Activated T-cell treated with anti-CD3 and anti-CD28 coated beads, Interleukin-2, amount 50 U/mL, for 72 hours (primary cell): ENCODE measurements at regions not wholly inside any gene's neighbourhood (a gene's known extent, or its start where the extent isn't known, plus 50 kb on each side); places are given as distances from the start of the nearest gene placed in this dataset.

Experiments used
- ATAC-seq, 2 donors: fragments of 150-1000 bp; cut with Tn5 transposase; replicated peaks in 1 of 2; 2 replicates each; pipeline ENCODE4 v1.10.0; 2021; ENCODE audit warnings: moderate library complexity in 2 of 2, mild to moderate bottlenecking in 1 of 2
- DNase-seq, 2 donors: peaks; one replicate each; pipeline ENCODE4 v3.0.0; 2021 to 2022; ENCODE audit warnings: mixed read lengths in 1 of 2
- H3K27ac Mint-ChIP-seq: one replicate; pipeline ENCODE4 v1.8.0; 2022; ENCODE audit warnings: mild to moderate bottlenecking, moderate library complexity, mixed read lengths
- H3K27me3 Mint-ChIP-seq: one replicate; pipeline ENCODE4 v1.8.0; 2022; ENCODE audit warnings: low read depth, mixed read lengths
- H3K36me3 Mint-ChIP-seq, 2 donors: one replicate each; pipeline ENCODE4 v1.8.0; 2022; ENCODE audit warnings: mixed read lengths in 2 of 2, mild to moderate bottlenecking in 1 of 2; ENCODE audit not compliant: insufficient read depth in 2 of 2
- H3K4me1 Mint-ChIP-seq: one replicate; pipeline ENCODE4 v1.8.0; 2022; ENCODE audit warnings: low read depth, mixed read lengths
- H3K4me3 Mint-ChIP-seq, 2 donors: one replicate each; pipeline ENCODE4 v1.8.0; 2022; ENCODE audit warnings: mild to moderate bottlenecking in 2 of 2, mixed read lengths in 2 of 2, moderate library complexity in 2 of 2
- H3K9me3 Mint-ChIP-seq, 2 donors: one replicate each; pipeline ENCODE4 v1.8.0; 2022; ENCODE audit warnings: mixed read lengths in 2 of 2

GRCh38 chr7:55641273-55641691 lies 69.0 kb upstream of the VOPP1 start:
- ATAC-seq (peak; percentile 89), DNase-seq (peak; percentile 26 to 45)
- H3K4me3 Mint-ChIP-seq = peak overlapping the region in 1 of 2 donors; percentile 22
- H3K36me3 Mint-ChIP-seq = peaks cover 1 to 2% of the 10 kb centered on the region in 2 donors
- H3K27ac Mint-ChIP-seq = peak overlapping the region; percentile 93
- H3K9me3 Mint-ChIP-seq = peaks cover 0 to 3% of the 10 kb centered on the region in 2 donors
- no peaks in the 10 kb centered on the region for H3K27me3 Mint-ChIP-seq
- peaks cover 12% of the 10 kb centered on the region for H3K4me1 Mint-ChIP-seq

- Mint-ChIP-seq H3K27ac (no peak overlapping the region), H3K27me3 (no peaks in the 10 kb centered on the region), H3K4me1 (peaks cover 12% of the 10 kb centered on the region), H3K4me3 (no peak overlapping the region), H3K9me3 (peaks cover 0 to 3% of the 10 kb centered on the region in 2 donors), H3K36me3 (peaks cover 1 to 2% of the 10 kb centered on the region in 2 donors)
- no peak for DNase-seq
- ATAC-seq = no peak
Observed at GRCh38 chr7:55639640-55640039, 67.3 kb upstream of the VOPP1 start.

- Mint-ChIP-seq H3K4me3 (no peak overlapping the region), H3K4me1 (no peaks in the 10 kb centered on the region), H3K9me3 (peaks cover 0 to 3% of the 10 kb centered on the region in 2 donors), H3K27me3 (peaks cover 29% of the 10 kb centered on the region), H3K27ac (no peak overlapping the region), H3K36me3 (peaks cover 2 to 6% of the 10 kb centered on the region in 2 donors)
- DNase-seq = no peak
- no peak for ATAC-seq
Observed at GRCh38 chr7:55629051-55629677, 56.9 kb upstream of the VOPP1 start.

DNA sequence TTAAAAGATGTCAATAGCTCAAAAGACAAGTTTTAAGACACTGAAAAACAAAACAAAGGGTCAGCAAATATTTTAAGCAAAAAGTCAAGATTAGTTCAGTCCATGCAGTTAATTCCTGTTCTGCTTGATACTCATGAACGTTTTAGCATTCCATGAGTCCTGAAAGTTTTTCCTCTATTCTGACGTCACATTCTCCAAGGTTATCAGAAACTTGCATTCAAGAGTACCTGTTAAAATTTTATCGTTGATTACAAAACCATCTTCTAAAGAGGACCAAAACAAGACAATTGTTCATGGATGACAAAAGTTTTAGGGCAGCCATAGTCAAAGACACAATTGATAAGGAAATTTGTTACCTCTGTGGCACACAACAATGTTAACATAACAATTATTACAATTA lies 52.5 kb upstream of the VOPP1 start:
- peaks cover 0 to 3% of the 10 kb centered on the region in 2 donors for H3K9me3 Mint-ChIP-seq
- H3K4me1 Mint-ChIP-seq = no peaks in the 10 kb centered on the region
- no peak overlapping the region for H3K27ac Mint-ChIP-seq
- peaks cover 20% of the 10 kb centered on the region for H3K27me3 Mint-ChIP-seq
- H3K4me3 Mint-ChIP-seq = no peak overlapping the region
- peaks cover 2 to 8% of the 10 kb centered on the region in 2 donors for H3K36me3 Mint-ChIP-seq
- DNase-seq = no peak
- ATAC-seq = no peak

DNA sequence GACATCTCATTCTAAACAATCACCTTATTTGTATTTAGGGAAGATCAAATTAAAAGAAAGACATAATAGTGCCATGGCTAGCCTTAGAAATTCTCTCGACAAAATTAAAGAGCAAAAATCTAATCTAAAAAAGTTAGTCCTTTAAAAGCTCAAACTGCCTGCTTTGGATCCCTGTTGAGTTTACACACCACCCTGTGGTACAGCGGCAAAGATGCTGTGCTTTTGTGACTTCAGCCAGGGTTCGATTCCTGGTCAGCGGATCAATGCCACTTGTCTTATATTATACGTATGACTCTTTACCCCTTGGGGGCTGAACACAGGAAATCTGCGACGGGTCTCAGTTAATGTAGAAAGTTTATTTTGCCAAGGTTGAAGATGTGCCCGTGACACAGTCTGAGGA lies 51.3 kb upstream of the VOPP1 start:
- H3K27ac Mint-ChIP-seq = no peak overlapping the region

DNA sequence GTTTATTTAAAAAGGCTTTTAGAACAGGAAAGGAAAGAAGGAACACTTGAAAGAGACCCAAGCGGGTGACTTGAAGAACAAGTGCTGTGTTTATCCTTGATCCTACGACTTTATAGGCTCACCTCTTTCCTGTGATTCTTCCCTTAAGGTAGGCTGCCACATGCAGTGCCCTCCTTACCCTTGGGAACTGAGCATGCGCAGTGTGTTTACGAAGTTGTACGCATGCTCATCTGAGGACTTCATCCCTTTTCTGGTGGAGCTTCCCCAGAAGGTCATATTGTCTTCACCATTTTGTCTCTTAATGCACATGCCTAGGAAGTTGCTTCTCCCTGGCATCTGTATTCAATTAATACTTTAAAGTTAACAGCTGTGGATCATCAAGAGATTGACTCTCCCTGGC lies 49.9 kb upstream of the VOPP1 start:
- H3K9me3 Mint-ChIP-seq = peaks cover 5 to 6% of the 10 kb centered on the region in 2 donors
- no peaks in the 10 kb centered on the region for H3K4me1 Mint-ChIP-seq
- ATAC-seq (no peak), DNase-seq (no peak)
- H3K27ac Mint-ChIP-seq = no peak overlapping the region
- H3K36me3 Mint-ChIP-seq = peaks cover 6 to 10% of the 10 kb centered on the region in 2 donors
- H3K4me3 Mint-ChIP-seq = no peak overlapping the region
- peaks cover 15% of the 10 kb centered on the region for H3K27me3 Mint-ChIP-seq

More for the DNA sequence above, 51.3 kb upstream of the VOPP1 start:
- H3K4me3 Mint-ChIP-seq = no peak overlapping the region
- H3K27me3 Mint-ChIP-seq = peaks cover 10% of the 10 kb centered on the region
- peaks cover 1 to 5% of the 10 kb centered on the region in 2 donors for H3K9me3 Mint-ChIP-seq
- ATAC-seq (no peak), DNase-seq (no peak)
- H3K36me3 Mint-ChIP-seq = peaks cover 2 to 9% of the 10 kb centered on the region in 2 donors
- no peaks in the 10 kb centered on the region for H3K4me1 Mint-ChIP-seq
